ENCODE measurements at regions not wholly inside any gene's neighbourhood (a gene's known extent, or its start where the extent isn't known, plus 50 kb on each side); places are given as distances from the start of the nearest gene placed in this dataset.
"Not testable (repeated sequence)": the region's sequence is repeated elsewhere in the genome, so short reads cannot be mapped to it uniquely, and the experiment has no call there.

DNA sequence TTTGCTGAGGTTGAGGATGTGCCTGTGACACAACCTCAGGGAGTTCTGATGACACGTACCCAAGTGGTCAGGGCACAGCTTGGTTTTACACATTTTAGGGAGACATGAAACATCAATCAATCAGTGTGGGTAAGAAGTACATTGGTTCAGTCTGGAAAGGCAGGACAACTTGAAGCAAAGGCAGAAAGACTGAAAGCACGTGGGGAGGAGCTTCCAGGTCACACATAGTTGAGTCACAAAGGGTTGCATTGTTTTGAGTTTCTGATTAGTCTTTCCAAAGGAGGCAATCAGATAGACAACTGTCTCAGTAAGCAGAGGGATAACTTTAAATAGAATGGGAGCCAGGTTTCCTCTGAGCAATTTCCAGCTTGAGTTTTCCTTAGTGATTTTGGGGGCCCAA is 1910.0 kb upstream of the AGA start:
- no peak for FAIRE-seq

DNA sequence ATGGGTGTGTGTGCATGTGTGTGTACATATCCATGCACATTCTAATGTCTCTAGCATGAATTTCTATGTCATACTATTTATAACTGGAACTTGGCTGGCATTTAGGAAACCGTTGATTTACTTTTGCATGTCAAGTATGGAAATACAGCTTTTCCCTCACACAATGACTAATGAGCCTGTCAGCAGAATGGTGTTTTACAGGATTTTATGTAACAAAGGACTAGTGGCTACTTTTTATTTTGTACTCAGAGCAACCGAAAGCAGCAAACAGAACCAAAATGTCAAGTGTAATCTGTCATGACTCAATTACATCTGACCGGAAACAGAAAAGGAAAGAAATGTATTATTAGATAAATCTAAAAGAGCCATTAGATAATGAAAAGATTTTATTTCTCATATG is 1911.5 kb upstream of the AGA start:
- FAIRE-seq, result no peak

DNA sequence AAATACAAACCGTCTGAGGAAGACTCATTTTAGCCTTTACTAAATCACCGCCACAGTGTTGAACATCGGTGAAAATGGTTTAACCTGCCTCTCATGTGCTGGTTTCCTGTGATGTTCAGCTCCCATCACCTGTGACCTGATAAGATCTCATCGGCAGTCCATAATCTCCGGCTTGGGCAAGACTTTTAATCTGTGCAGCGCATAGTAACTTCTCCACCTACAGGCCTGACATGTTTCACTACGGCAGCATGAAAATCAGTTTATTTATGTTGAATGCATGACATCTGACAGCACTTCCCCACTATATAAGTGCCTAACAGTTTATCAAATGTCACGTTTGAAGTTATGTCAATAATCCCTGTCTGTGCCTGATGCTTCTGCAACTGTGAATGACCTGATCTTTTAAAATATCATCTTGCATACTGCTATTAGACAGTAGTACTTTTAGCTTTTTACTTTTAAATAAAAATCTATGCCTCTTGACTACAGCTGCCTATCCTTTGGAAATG is 1919.8 kb upstream of the AGA start:
- no peak for FAIRE-seq

DNA sequence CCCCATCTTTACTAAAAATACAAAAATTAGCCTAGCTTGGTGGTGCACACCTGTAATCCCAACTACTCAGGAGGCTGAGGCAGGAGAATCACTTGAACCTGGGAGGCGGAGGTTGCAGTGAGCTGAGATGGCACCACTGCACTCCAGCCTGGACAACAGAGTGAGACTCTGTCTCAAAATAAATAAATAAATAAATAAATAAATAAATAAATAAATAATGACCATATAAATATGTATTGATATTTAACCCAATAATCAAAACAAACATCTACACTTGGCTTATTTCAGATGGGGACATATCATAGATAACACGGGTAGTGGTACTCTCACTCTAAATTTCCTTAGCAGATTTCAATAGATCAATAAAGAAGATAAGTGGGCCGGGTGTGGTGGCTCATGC is 1923.7 kb upstream of the AGA start:
- FAIRE-seq, result not testable (repeated sequence)

DNA sequence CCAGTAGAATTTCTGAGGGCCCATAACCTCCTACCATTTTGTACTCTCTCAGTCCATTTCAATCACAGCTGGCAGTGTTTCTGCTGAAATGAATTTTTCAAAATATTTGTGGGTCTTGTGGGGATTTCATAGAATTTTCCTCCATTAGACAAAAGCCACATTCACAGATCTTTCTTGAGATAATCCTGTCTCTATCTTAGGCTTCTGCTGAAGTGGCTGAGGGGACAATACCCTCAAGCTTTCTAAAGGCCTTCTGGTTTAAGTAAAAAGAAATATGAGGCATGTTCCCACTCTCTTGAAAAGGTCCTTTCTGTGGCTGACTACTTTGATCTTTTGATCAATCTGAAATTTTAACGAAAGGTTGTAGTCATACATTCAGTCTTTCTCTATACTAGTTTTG is 1930.0 kb upstream of the AGA start:
- FAIRE-seq, result no peak

DNA sequence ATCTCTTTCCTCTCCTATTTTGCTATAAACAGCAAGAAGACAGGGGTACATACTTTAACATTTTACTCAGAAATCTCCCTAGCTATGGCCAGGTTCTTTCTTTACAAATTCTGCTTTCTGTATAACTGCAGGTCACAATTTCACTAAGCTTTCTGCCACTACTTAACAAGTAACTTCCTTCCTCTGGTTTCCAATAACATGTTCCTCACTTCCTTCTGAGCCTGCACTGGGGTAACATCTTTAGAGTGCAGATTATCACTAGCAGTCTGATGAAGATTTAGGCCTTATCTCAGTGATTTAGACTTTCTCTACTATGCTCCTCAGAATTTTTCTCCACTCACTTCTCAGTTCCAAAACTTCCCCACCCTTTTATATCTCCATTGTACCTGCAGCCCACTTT is 1930.5 kb upstream of the AGA start:
- FAIRE-seq, result no peak

DNA sequence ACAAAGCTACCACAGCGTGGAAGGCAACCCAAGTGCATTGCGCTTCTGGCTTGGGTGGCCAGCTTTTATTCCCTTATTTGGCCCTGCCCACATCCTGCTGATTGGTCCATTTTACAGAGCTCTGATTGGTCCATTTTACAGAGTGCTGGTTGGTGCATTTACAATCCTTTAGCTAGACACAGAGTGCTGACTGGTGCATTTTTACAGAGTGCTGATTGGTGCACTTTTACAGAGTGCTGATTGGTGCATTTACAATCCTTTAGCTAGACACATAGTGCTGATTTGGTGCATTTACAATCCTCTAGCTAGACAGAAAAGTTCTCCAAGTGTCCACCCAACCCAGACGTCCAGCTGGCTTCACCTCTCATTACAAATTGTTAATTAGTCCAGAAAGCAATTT is 1936.6 kb upstream of the AGA start:
- not testable (repeated sequence) for FAIRE-seq

DNA sequence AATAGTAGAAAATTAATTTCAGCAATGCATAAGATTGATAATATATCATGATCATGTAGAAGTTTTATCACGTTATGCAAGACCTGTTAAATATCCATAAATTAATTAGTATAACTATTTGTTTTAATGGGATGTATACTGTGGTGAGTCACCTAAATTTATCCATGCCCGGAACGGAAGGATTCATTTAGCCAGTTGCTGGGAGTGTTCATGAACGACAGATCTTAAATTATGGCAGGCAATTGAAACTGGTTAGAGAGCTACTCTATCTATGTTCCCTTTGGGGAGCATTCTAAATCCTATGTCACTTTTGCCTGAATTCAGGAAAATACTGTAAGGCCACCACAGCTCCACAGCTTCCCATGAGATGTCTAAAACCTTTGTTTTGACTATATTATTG is 1950.5 kb upstream of the AGA start:
- FAIRE-seq, result no peak

DNA sequence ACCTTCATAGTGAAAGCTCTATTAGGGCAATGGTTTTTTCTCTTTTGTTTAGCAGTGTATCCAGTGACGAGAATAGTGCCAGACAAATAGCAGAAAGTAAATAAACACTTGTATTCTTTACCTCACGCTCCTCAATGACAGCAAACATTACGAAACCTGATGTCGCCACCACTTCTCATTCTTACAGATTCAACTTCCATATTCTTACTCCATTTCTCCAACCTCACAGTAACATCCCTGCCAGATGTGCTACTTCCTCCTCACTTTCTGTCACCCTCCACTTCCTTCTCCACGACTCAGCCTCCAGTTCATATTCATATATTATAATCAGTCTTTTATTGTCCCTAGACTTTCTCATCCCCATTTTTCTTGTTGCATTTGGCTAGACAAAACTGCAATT is 1956.2 kb upstream of the AGA start:
- FAIRE-seq, result no peak

DNA sequence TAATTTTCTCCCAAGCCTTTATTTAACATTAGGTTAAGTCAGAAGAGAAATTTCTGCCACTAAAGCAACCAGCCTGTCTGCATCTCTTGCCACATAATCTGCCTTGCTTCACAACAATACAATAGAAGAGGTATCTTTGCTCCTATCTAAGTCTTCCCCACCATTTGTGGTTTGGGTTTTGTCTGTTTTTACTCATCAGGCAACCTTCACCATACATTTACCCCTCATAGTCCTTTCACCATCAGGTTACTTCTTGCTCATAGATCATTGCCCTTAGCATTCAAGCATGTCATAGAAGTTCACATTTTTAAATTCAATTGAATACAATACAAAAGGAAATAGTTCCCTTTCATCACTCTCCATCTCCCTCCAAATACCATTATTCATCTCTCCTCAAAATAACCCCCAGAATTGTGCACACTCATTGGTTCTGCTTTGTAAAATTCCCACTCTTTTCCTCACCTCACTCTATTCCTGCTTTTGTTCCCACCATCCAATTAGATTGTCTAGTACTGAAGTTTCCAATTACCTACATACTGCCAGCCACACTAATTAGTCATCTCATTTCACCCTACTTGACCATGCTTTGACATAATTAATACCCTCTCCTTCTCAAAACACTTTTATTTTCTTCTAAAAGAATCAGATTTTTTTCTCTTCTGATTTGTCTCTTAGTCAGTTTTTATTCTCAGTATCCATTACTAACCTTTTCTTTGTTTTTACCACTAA is 1957.0 kb upstream of the AGA start:
- FAIRE-seq, result no peak

DNA sequence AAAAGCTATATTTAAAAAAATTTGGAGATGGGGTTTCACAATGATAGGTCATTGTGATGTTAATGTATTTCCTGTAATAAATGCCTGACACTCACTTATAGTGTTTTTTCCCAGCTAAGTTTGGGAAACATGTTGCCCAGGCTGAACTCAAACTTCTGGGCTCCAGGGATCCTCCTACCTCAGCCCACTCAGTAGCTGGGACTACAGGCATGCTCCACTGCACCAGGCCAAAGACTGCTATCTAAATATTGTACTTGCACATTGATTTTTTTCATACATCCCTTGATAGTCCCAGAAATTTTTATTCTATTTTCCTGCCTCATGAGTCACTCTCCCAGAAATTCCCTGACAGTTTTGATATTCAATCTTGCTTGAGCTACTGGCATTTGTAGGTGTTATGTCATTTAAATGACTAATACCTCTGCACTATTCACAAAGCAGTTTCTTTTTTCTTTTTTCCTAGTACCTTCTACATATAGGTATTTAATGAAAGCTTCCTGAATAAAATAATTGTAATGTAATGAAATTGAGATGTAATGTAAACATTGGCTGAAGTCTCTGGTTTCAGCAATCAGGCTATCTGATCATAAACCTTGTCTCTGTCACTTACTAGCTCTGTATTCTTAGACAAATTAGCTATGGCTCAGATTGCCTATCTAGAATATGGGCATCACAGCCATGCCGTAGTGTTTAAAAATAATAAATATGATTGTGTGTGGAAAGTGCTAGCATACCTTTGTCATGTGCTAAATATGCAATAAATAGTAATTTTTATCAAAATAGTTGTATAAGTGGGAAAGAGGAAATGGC is 1973.0 kb upstream of the AGA start:
- FAIRE-seq, result no peak

DNA sequence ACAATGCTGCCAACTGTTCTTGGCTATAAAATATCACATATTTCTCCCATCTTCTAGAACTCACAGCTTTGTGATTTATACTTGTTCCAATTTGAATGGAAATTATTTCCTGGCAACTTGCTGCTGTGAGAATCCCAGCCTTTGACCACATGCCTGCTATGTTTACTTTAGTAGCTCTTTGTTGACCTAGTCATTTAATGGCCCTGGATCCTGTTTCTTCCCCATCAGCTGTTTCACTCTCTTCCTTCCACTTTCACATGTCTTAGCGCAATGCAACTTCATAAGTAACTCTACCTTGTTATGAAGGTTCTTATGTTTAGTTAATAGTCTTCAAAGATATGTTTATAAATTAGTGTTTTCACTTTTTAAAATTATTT is 1973.6 kb upstream of the AGA start:
- no peak for FAIRE-seq

DNA sequence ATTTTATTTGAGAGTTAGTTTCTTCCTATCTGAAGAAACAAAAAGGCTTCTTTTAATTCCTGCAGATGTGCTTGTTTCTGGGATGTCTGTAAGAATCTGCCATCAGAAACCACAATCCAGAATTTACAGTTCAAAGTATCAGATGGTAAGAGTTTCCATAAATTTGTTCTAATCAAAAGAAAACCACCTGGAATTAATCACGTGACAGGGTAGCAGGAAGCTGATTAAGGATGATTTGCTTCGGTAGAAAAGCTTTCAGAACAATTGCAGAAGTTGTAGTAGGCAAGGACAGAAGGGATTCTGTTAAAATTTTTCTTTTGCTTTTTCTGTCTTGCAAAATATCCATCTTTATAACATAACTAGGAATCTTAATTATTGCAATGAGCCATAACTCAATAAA is 1975.1 kb upstream of the AGA start:
- FAIRE-seq, result no peak

DNA sequence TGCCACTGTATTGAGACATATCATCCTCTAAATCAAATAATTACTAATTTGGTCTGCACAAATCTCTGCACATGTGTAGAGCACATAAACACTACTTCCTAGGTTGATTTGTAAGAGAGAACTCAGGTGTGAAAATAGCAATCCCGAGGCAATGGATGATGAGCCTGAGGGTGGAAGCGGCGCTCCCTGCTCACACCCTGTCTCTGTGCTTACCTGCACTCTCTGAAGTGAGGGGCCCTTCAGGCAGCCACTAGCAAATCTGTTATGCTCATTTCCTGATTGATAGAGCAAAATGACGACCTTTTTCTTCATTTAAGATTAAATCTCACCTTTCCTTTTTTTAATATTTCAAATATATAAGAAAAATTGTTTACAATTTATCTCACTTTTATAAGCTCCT is 1995.7 kb upstream of the AGA start:
- no peak for FAIRE-seq

DNA sequence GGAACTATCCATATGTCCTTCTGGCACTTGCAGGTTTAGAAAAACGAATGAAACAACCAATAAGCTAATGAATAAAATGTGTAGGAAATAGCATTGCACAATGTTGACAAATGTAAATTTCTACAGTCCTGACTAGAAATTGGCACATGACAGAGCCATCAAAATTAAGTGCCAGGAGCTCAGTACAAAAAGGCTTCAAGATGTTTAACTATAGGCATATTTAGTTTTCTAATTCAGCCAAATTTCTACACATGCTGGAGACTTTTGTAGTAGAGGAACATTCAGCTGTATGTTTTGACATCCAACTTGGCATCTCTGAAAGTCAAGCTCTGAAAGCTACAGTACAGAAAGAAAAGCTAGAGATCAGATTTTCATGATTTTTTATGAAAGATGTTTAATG is 1999.4 kb upstream of the AGA start:
- FAIRE-seq, result no peak

DNA sequence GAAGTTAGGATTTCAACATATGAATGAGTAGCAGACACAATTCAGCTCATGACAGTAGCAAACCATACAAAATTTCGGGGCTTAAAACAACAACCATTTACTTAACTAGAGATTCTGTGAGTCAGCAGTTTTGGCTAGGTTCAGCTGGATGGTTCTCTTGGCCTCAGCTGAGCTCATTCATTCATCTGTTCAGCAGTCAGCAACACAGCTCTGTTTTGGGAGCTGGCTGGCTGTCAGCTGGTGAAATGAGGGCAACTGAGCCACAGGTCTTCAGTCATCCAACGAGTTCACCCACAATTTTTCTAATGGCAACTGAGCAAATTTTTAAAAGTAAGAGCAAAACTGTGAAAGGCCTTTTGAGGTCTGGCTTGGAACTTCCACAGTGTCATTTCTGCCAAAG is 2005.1 kb upstream of the AGA start:
- FAIRE-seq, result no peak

DNA sequence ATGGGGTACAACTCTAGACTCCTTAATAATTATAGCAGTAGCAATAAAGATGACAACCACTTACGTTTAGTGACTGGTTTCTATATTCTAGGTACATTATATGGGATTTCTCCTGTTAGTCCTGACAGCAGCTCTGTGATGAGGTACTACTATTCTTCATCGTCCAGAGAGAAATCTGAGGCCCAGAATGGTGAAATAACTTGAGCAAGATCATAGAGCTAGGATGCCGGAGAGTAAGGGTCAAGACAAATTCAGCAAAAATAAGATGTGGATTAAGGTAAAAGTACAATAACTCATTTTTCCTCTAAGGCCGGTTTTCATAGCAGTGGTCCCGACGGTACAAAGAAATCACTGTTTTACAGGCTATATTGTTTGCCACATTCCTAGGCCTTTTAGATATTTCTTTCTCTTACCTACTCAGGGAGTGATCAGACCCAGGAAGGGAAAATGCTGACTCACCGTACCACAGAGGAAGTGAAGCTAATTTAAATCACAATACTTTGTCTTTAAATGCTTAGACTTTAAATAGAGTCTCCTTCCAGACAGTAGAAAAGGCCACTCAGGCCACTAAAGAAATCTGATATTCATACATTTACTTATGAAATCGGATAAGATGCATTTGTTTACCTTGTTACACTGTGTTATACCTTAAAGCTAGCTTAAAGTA is 2023.0 kb upstream of the AGA start:
- FAIRE-seq, result no peak

DNA sequence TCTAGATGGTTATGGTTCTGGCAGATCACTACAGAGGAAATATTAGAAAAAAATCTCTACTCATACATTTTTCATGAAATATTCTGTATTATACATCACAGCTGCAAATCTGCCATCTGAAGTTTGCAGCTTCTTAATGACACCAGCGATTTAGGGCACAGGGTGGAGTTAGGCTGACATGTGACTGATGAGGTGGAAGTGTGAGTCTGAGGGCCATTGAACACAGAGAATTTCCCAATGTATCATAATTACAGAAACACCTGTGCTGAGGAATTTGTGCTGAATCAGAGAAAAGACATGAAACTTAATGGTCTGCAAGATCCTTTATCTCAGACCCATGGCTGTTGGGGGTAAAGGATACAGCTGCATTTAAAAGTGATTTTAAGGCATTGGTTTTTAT is 2025.6 kb upstream of the AGA start:
- FAIRE-seq, result no peak

DNA sequence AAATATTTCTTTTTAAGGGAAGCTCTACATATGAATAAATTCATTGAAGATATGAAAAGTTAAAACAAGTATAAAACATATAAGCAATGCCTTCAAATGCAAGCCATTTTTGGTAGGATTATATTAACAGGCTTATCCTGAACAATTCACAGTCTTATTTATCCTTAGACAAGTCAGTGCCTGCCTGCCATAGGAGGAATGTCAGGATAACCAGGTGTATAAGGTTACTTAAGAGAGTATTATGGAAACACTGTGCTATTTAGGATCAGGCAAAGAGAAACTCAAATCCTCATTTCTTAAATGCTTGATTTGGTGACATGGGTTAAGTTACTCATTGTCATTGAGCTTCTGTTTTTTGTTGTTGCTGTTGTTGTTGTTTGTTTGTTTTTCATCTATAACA is 2029.9 kb upstream of the AGA start:
- no peak for FAIRE-seq

DNA sequence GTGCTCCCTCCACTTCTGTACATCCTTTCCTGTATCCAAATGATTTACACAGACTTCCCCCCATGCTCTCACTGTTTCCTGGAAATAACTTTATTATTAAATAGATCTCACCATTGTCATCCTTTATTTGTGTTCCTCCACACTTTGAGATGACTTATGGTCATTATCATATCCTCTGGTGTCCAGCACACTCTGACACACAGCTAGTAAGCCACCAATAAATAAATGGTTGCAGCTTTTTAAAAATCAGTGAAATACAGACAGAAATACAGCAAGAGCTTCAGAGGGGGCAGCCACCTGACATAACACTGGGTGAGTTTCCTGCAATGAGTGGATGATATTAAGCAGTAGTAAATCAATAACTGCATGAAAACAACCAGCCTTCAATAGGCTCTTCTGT is 2036.4 kb upstream of the AGA start:
- FAIRE-seq, result no peak

DNA sequence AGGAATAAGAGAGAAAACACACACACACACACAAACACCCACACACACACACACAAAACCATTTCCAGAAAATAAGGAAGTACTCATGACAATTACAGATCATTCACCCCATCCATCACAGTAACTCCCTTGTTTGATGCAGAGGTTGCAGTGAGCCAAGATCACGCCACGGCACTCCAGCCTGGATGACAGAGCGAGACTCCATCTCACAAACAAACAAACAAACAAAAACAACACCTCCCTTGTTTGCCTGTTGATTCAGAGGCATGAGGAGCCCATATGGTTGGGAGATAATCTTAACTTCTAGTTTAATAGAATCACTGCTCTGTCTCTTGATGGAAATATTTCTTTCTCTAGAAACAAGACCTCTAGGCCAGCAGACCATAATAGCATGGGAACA is 2043.5 kb upstream of the AGA start:
- no peak for FAIRE-seq

DNA sequence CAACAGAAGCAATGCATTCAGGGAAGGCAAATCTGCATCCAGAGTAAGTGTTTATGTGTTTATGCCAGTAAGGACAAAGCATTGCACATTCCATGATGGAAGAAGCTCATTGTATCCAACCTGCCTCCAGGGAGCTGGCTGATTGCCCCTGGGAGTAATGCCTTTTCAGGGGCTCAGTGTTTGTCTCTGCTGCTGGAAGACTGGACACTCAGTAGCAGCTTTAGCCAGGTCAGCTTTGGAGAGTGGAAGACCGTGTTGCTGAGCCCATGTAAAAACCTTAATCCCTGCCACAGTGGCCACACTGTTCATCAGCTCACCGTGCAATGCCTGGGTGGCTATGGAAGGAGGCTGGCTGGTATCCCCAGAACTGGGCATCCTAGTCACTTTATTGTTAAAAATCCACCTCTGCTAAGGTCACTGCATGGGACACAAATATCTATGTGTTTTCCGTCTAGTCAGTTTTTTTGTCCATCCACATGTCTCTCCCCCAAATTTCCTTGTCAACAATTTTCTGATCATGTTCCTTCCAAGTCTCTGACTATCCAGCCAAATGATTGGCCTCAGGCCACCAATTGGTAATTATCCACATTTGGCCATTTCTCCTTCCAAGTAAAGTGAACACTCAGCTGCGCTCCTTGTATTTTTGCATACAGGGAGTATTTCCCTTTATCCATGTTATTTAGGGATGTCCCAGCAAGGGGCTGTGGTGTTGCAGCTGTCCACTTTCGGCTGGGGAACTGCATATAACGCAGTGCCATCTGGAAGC is 2044.5 kb upstream of the AGA start:
- FAIRE-seq, result no peak
